LHCN-M2 (cell line): ENCODE measurements at regions not wholly inside any gene's neighbourhood (a gene's known extent, or its start where the extent isn't known, plus 50 kb on each side); places are given as distances from the start of the nearest gene placed in this dataset.
"Not testable (repeated sequence)": the region's sequence is repeated elsewhere in the genome, so short reads cannot be mapped to it uniquely, and the experiment has no call there.

Experiments
- DNase-seq: peaks from one replicate; pipeline ENCODE4 v3.0.0-alpha.2; 2012; ENCODE audit warnings: low read depth

- no peak for DNase-seq
Measured at GRCh38 chr5:98530224-98530623, 243.2 kb upstream of the RGMB start.

GRCh38 chr5:98535901-98536300 lies 237.6 kb upstream of the RGMB start:
- DNase-seq, result no peak

GRCh38 chr5:98540056-98540455 lies 233.4 kb upstream of the RGMB start:
- DNase-seq, result peak; percentile 11

- DNase-seq, result no peak
Measured at GRCh38 chr5:98541641-98542040, 231.8 kb upstream of the RGMB start.

- DNase-seq, result no peak
Measured at GRCh38 chr5:98543490-98543889, 230.0 kb upstream of the RGMB start.

GRCh38 chr5:98546924-98547323 lies 226.5 kb upstream of the RGMB start:
- not testable (repeated sequence) for DNase-seq

- no peak for DNase-seq
Measured at GRCh38 chr5:98556712-98557111, 216.8 kb upstream of the RGMB start.

GRCh38 chr5:98557916-98558315 lies 215.5 kb upstream of the RGMB start:
- no peak for DNase-seq

- no peak for DNase-seq
Measured at GRCh38 chr5:98563885-98564653, 209.4 kb upstream of the RGMB start.

GRCh38 chr5:98564836-98565235 lies 208.6 kb upstream of the RGMB start:
- no peak for DNase-seq

GRCh38 chr5:98568336-98568735 lies 205.1 kb upstream of the RGMB start:
- DNase-seq, result no peak

- no peak for DNase-seq
Measured at GRCh38 chr5:98569288-98569687, 204.2 kb upstream of the RGMB start.

- DNase-seq, result peak; percentile 80
Measured at GRCh38 chr5:98570010-98570409, 203.5 kb upstream of the RGMB start.

GRCh38 chr5:98570661-98571191 lies 202.7 kb upstream of the RGMB start:
- DNase-seq, result peak; percentile 71

GRCh38 chr5:98573834-98574320 lies 199.6 kb upstream of the RGMB start:
- no peak for DNase-seq

- DNase-seq, result no peak
Measured at GRCh38 chr5:98576275-98576674, 197.2 kb upstream of the RGMB start.

- DNase-seq, result no peak
Measured at GRCh38 chr5:98578438-98578837, 195.0 kb upstream of the RGMB start.

- no peak for DNase-seq
Measured at GRCh38 chr5:98581112-98581997, 192.1 kb upstream of the RGMB start.

GRCh38 chr5:98583586-98583985 lies 189.9 kb upstream of the RGMB start:
- no peak for DNase-seq

- DNase-seq, result peak; percentile 50
Measured at GRCh38 chr5:98585661-98586310, 187.7 kb upstream of the RGMB start.

- no peak for DNase-seq
Measured at GRCh38 chr5:98586581-98586980, 186.9 kb upstream of the RGMB start.

GRCh38 chr5:98587166-98587565 lies 186.3 kb upstream of the RGMB start:
- DNase-seq, result no peak
